Esophagus muscularis mucosa (tissue), 4 donors: ENCODE measurements at regions not wholly inside any gene's neighbourhood (a gene's known extent, or its start where the extent isn't known, plus 50 kb on each side); places are given as distances from the start of the nearest gene placed in this dataset.

Source experiments
- EP300 ChIP-seq: sonication (generic); formaldehyde crosslinking; IDR thresholded peaks from one replicate; pipeline ENCODE4 v1.6.1; 2017; ENCODE audit warnings: antibody characterized with exemption
- POLR2A ChIP-seq: fragments of 450-650 bp; IDR thresholded peaks from one replicate; pipeline ENCODE4 v1.6.1; 2017; ENCODE audit warnings: antibody characterized with exemption, moderate library complexity, mild to moderate bottlenecking, low read depth
- POLR2AphosphoS5 ChIP-seq, 2 donors: sonication (generic); formaldehyde crosslinking; IDR thresholded peaks; one replicate each; pipeline ENCODE4 v1.6.1; 2017; ENCODE audit warnings: antibody characterized with exemption in 2 of 2
- TF ChIP-seq, protein P1 (sequence below), 3 experiments: fragments of 200-600 bp in 2 of 3; fragments of 450-650 bp in 1 of 3; sonication (generic) in 2 of 3; IDR thresholded peaks; one replicate each; pipeline ENCODE4 v1.5.1; 2017 to 2019; ENCODE audit warnings: antibody characterized with exemption in 3 of 3, mild to moderate bottlenecking in 2 of 3, moderate library complexity in 1 of 3

DNA sequence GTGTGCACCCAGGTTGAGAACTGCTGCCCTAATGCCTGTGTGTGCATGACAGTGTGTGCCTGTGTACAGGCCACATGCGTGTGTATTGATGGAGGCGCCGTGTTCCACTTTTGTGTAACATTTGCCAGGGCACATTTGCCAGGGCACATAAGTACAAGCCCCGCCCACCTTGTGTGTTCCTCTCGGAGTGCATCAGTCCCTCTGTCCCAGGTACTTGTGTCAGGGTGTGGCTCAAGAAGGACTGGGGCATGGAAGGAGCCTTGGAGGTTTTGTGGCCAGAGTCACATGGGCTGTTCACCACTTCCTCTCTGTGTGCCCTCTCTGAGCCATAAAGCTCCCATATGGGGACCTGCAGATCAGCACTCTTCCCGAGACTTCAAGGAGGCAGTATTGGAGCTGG is 73.9 kb downstream of the MRM1 start:
- TF ChIP-seq, protein P1, sequence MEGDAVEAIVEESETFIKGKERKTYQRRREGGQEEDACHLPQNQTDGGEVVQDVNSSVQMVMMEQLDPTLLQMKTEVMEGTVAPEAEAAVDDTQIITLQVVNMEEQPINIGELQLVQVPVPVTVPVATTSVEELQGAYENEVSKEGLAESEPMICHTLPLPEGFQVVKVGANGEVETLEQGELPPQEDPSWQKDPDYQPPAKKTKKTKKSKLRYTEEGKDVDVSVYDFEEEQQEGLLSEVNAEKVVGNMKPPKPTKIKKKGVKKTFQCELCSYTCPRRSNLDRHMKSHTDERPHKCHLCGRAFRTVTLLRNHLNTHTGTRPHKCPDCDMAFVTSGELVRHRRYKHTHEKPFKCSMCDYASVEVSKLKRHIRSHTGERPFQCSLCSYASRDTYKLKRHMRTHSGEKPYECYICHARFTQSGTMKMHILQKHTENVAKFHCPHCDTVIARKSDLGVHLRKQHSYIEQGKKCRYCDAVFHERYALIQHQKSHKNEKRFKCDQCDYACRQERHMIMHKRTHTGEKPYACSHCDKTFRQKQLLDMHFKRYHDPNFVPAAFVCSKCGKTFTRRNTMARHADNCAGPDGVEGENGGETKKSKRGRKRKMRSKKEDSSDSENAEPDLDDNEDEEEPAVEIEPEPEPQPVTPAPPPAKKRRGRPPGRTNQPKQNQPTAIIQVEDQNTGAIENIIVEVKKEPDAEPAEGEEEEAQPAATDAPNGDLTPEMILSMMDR (IDR thresholded peaks at IDR 0.05), result no peak
- TF ChIP-seq POLR2AphosphoS5 (IDR thresholded peaks at IDR 0.05), result no peak
- TF ChIP-seq EP300, result no peak
- TF ChIP-seq POLR2A, result no peak
